Sigmoid colon (tissue), 4 donors: ENCODE measurements at regions not wholly inside any gene's neighbourhood (a gene's known extent, or its start where the extent isn't known, plus 50 kb on each side); places are given as distances from the start of the nearest gene placed in this dataset.

ENCODE experiments used
- CTCF ChIP-seq, 4 experiments: fragments of 450-650 bp in 3 of 4; fragments of 200-600 bp in 1 of 4; IDR thresholded peaks; one replicate each; pipeline ENCODE4 v1.5.1; 2016 to 2019; ENCODE audit warnings: antibody characterized with exemption in 4 of 4, mild to moderate bottlenecking in 3 of 4, moderate library complexity in 2 of 4
- EP300 ChIP-seq, 4 donors: sonication (generic); formaldehyde crosslinking; IDR thresholded peaks; one replicate each; pipeline ENCODE4 v1.6.1; 2017; ENCODE audit warnings: antibody characterized with exemption in 4 of 4
- POLR2A ChIP-seq, 2 donors: fragments of 450-650 bp; IDR thresholded peaks; one replicate each; pipeline ENCODE4 v1.6.1; 2016; ENCODE audit warnings: antibody characterized with exemption in 2 of 2, mild to moderate bottlenecking in 2 of 2, moderate library complexity in 2 of 2
- POLR2AphosphoS5 ChIP-seq, 4 donors: sonication (generic); formaldehyde crosslinking; IDR thresholded peaks; one replicate each; pipeline ENCODE4 v1.6.1; 2017; ENCODE audit warnings: antibody characterized with exemption in 4 of 4

- TF ChIP-seq CTCF (IDR thresholded peaks at IDR 0.05) (no peak), EP300 (IDR thresholded peaks at IDR 0.05) (no peak), POLR2A (IDR thresholded peaks at IDR 0.05) (no peak), POLR2AphosphoS5 (IDR thresholded peaks at IDR 0.05) (no peak)
Observed at GRCh38 chr6:96301781-96302180, 219.8 kb upstream of the UFL1 start.
